Esophagus muscularis mucosa (tissue), 4 donors: ENCODE measurements at regions not wholly inside any gene's neighbourhood (a gene's known extent, or its start where the extent isn't known, plus 50 kb on each side); places are given as distances from the start of the nearest gene placed in this dataset.

Source experiments
- DNase-seq: peaks from one replicate; pipeline ENCODE4 v3.0.0-alpha.2; 2017; ENCODE audit errors: extremely low spot score
- H3K27ac ChIP-seq, 4 donors: fragments of 200-600 bp; sonication (generic); replicated peaks in 1 of 4; 1 replicate in 3 of 4; 2 replicates in 1 of 4; pipeline ENCODE4 v1.5.1; 2016 to 2019; ENCODE audit warnings: mild to moderate bottlenecking in 1 of 4
- H3K27me3 ChIP-seq, 4 donors: fragments of 200-600 bp; sonication (generic); one replicate each; pipeline versions ENCODE4 v1.5.1 to v1.6.0; 2016 to 2019
- H3K36me3 ChIP-seq, 4 donors: fragments of 200-600 bp; sonication (generic); one replicate each; pipeline ENCODE4 v1.5.1; 2016 to 2019
- H3K4me1 ChIP-seq, 4 donors: fragments of 200-600 bp; sonication (generic); one replicate each; pipeline ENCODE4 v1.5.1; 2016 to 2019
- H3K4me3 ChIP-seq, 4 donors: fragments of 200-600 bp; sonication (generic); 1 replicate in 2 of 4; 2 replicates in 2 of 4; pipeline ENCODE4 v1.5.1; 2016 to 2019; ENCODE audit warnings: mild to moderate bottlenecking in 4 of 4, moderate library complexity in 1 of 4
- H3K9me3 ChIP-seq, 4 donors: fragments of 200-600 bp; sonication (generic); 1 replicate in 3 of 4; 2 replicates in 1 of 4; pipeline ENCODE4 v1.5.1; 2016 to 2019
- CTCF ChIP-seq, 3 experiments: fragments of 200-600 bp in 2 of 3; fragments of 450-650 bp in 1 of 3; sonication (generic) in 2 of 3; IDR thresholded peaks; one replicate each; pipeline ENCODE4 v1.5.1; 2017 to 2019; ENCODE audit warnings: antibody characterized with exemption in 3 of 3, mild to moderate bottlenecking in 2 of 3, moderate library complexity in 1 of 3
- EP300 ChIP-seq: sonication (generic); formaldehyde crosslinking; IDR thresholded peaks from one replicate; pipeline ENCODE4 v1.6.1; 2017; ENCODE audit warnings: antibody characterized with exemption
- POLR2A ChIP-seq: fragments of 450-650 bp; IDR thresholded peaks from one replicate; pipeline ENCODE4 v1.6.1; 2017; ENCODE audit warnings: antibody characterized with exemption, moderate library complexity, mild to moderate bottlenecking, low read depth
- POLR2AphosphoS5 ChIP-seq, 2 donors: sonication (generic); formaldehyde crosslinking; IDR thresholded peaks; one replicate each; pipeline ENCODE4 v1.6.1; 2017; ENCODE audit warnings: antibody characterized with exemption in 2 of 2
- WGBS: methylation state at CpG from one replicate; pipeline ENCODE4 v1.1.5; 2018; 5-methylcytosine and 5-hydroxymethylcytosine counted together
- intact Hi-C: fragments of 100-400 bp; cut with DNase I; formaldehyde crosslinking; loops from one replicate; pipeline ENCODE4 v1.15.1; 2023

- Histone ChIP-seq H3K4me3 (no peak overlapping the region), H3K9me3 (no peaks in the 10 kb centered on the region), H3K36me3 (no peaks in the 10 kb centered on the region), H3K4me1 (no peaks in the 10 kb centered on the region), H3K27ac (no peak overlapping the region), H3K27me3 (peaks cover 0 to 20% (median 0%) of the 10 kb centered on the region in 4 donors)
- intact Hi-C loops: no loop called here
- TF ChIP-seq POLR2AphosphoS5 (IDR thresholded peaks at IDR 0.05): no peak
- no peak for TF ChIP-seq CTCF (IDR thresholded peaks at IDR 0.05)
- TF ChIP-seq EP300: no peak
- no peak for TF ChIP-seq POLR2A
- WGBS: 51% methylated on average over 6 of the region's 7 CpGs
- no peak for DNase-seq
Measured at GRCh38 chr5:2378108-2378507, 373.4 kb downstream of the IRX2 start.

GRCh38 chr5:2376486-2376885, 375.0 kb downstream of the IRX2 start:
- H3K36me3 ChIP-seq: no peaks in the 10 kb centered on the region
- WGBS: 88% methylated on average over 6 of the region's 6 CpGs

GRCh38 chr5:2375757-2376250, 375.7 kb downstream of the IRX2 start:
- Histone ChIP-seq H3K27me3 (peaks cover 0 to 1% (median 0%) of the 10 kb centered on the region in 4 donors), H3K9me3 (no peaks in the 10 kb centered on the region), H3K36me3 (no peaks in the 10 kb centered on the region), H3K4me1 (no peaks in the 10 kb centered on the region), H3K4me3 (no peak overlapping the region), H3K27ac (no peak overlapping the region)
- 53% methylated on average over 7 of the region's 11 CpGs for WGBS
- DNase-seq: no peak
- intact Hi-C loops: no loop called here
- TF ChIP-seq CTCF (IDR thresholded peaks at IDR 0.05) (no peak), POLR2A (no peak)

More at GRCh38 chr5:2376486-2376885, 375.0 kb downstream of the IRX2 start:
- DNase-seq: no peak
- H3K4me3 ChIP-seq: no peak overlapping the region
- intact Hi-C loops: no loop called here
- H3K9me3 ChIP-seq: no peaks in the 10 kb centered on the region
- peaks cover 0 to 8% (median 0%) of the 10 kb centered on the region in 4 donors for H3K27me3 ChIP-seq
- TF ChIP-seq POLR2A: no peak
- no peak for TF ChIP-seq EP300
- no peak for TF ChIP-seq CTCF (IDR thresholded peaks at IDR 0.05)
- no peak for TF ChIP-seq POLR2AphosphoS5 (IDR thresholded peaks at IDR 0.05)
- H3K27ac ChIP-seq: no peak overlapping the region
- no peaks in the 10 kb centered on the region for H3K4me1 ChIP-seq

GRCh38 chr5:2375291-2375690, 376.2 kb downstream of the IRX2 start:
- H3K9me3 ChIP-seq: no peaks in the 10 kb centered on the region
- no peak overlapping the region for H3K27ac ChIP-seq
- H3K36me3 ChIP-seq: no peaks in the 10 kb centered on the region
- H3K4me3 ChIP-seq: no peak overlapping the region
- DNase-seq: no peak
- no peaks in the 10 kb centered on the region for H3K4me1 ChIP-seq
- TF ChIP-seq EP300: no peak
- no peak for TF ChIP-seq POLR2A
- intact Hi-C loops: no loop called here
- 85% methylated on average over 13 of the region's 13 CpGs for WGBS
- no peaks in the 10 kb centered on the region for H3K27me3 ChIP-seq

- Histone ChIP-seq H3K27me3 (no peaks in the 10 kb centered on the region), H3K9me3 (no peaks in the 10 kb centered on the region), H3K27ac (no peak overlapping the region), H3K4me3 (no peak overlapping the region), H3K36me3 (no peaks in the 10 kb centered on the region), H3K4me1 (no peaks in the 10 kb centered on the region)
- no peak for TF ChIP-seq POLR2AphosphoS5 (IDR thresholded peaks at IDR 0.05)
- no peak for TF ChIP-seq EP300
- no peak for TF ChIP-seq POLR2A
- TF ChIP-seq CTCF (IDR thresholded peaks at IDR 0.05): no peak
- no peak for DNase-seq
- intact Hi-C loops: no loop called here
- WGBS: 100% methylated on average over 3 of the region's 13 CpGs
Measured at GRCh38 chr5:2374703-2375102, 376.8 kb downstream of the IRX2 start.
